HG03378 (cell line): ENCODE measurements at regions not wholly inside any gene's neighbourhood (a gene's known extent, or its start where the extent isn't known, plus 50 kb on each side); places are given as distances from the start of the nearest gene placed in this dataset.
"Not testable (repeated sequence)": the region's sequence is repeated elsewhere in the genome, so short reads cannot be mapped to it uniquely, and the experiment has no call there.

ENCODE experiments used
- ATAC-seq: cut with Tn5 transposase; IDR thresholded peaks from one replicate; pipeline ENCODE4 v1.9.1; 2021; ENCODE audit warnings: mild to moderate bottlenecking, moderate library complexity; ENCODE audit not compliant: unreplicated experiment

- no peak for ATAC-seq
Observed at GRCh38 chr4:71204056-71204455, 134.8 kb upstream of the SLC4A4 start.

DNA sequence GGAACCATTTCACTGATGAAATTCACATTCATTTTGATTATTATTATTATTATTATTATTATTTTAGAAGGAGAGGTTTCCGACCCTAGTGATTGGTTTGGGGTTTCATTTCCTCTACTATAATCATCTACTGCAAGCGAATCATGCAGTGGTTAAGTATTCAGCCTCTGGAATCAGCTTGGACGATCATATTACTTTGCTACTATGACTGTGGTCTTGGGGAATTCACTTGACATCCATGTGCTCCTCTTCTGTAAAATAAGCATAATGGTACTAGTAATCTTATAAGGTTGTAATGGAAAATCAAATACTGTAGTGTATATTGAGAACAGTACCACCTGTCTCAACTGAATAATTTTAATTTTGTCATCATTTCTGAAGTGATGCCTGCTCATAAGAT, 132.1 kb upstream of the SLC4A4 start:
- ATAC-seq, result no peak

DNA sequence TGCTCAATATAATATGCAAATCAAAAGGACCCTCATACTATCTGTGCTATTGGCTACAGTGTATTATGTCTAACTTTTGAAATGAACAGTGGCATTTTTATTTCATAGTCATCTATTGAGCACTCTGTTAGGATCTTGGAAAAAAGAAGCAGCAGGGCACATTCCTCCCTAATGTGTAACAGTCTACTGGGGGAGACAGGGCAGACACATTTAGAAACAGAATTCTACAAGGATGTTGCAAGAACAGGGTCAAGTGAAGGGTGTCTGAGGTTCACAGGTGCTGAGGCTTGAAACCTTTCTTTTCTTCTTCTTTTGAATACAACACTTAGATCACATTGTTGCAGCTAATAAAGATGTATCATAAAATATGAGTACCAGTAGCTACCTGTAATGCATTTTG, 129.7 kb upstream of the SLC4A4 start:
- no peak for ATAC-seq

DNA sequence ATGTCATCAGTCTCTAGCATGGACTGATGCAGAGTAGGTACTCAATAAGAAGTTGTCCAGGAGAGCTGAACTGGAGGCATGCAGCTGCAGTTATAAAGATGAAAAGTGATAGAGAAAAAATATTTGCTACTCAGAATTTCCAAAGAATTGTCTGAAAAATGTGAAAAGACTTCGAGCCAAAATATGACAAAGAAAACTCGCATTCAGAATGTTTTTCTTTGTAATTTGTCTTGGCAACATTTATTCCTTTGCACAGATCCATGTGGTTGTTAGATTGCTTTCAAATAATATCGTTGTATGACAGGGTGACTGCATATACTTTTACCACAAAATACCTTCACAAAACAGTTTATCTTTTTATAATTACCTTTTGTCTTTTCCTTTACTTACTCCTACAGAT, 128.0 kb upstream of the SLC4A4 start:
- ATAC-seq, result no peak

GRCh38 chr4:71211748-71212147, 127.1 kb upstream of the SLC4A4 start:
- no peak for ATAC-seq

DNA sequence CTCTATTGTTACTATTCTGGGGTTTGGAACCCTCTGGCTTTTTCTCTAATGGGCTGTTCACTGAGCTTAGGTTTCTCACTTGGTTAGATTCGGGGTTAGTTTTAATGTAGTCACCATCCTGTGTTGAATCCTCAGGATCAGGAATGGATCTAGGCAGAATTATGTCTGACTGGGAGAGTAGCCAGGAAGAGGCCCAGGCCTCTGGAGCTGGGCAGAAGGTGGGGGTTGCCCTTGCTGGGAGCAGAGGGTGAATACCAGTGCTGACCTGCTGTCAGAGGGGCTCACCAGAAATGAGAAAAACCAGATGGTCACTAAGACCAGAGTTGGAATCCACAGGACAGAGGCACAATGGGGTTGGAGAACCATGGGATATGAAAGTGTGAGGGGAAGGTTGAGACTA, 126.6 kb upstream of the SLC4A4 start:
- no peak for ATAC-seq

DNA sequence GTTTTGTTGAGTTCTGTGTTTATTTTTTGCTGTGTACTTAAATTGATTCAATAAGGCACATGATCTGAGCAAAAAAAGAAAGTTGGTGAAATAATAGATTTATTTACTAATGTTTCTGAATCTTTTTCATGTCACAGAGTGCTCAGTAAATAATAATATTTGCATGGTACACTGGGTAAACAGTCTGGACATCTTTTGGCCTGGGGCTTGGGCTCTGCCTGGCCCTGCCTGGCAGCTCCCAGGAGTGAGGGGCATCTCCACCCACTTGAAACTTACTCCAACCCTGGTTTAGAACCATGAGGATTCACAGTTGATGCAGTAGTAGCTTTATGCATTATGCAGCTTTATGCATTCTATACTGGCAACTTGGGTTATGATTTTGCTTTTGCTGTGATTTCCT, 124.2 kb upstream of the SLC4A4 start:
- ATAC-seq, result no peak

GRCh38 chr4:71216316-71216959, 122.4 kb upstream of the SLC4A4 start:
- ATAC-seq, result no peak

GRCh38 chr4:71217688-71218087, 121.1 kb upstream of the SLC4A4 start:
- ATAC-seq, result no peak

DNA sequence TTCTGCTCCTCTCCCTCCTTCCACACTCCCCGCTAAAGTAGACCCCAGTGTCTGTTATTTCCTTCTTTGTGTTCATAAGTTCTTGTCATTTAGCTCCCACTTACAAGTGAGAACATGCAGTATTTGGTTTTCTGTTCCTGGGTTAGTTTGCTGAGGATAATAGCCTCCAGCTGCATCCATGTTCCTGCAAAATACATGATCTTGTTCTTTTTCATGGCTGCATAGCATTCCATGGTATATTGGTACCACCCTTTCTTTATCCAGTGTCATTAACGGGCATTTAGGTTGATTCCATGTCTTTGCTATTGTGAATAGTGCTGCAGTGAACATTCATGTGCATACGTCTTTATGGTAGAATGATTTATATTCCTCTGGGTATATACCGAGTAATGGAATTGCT, 118.0 kb upstream of the SLC4A4 start:
- ATAC-seq, result not testable (repeated sequence)

DNA sequence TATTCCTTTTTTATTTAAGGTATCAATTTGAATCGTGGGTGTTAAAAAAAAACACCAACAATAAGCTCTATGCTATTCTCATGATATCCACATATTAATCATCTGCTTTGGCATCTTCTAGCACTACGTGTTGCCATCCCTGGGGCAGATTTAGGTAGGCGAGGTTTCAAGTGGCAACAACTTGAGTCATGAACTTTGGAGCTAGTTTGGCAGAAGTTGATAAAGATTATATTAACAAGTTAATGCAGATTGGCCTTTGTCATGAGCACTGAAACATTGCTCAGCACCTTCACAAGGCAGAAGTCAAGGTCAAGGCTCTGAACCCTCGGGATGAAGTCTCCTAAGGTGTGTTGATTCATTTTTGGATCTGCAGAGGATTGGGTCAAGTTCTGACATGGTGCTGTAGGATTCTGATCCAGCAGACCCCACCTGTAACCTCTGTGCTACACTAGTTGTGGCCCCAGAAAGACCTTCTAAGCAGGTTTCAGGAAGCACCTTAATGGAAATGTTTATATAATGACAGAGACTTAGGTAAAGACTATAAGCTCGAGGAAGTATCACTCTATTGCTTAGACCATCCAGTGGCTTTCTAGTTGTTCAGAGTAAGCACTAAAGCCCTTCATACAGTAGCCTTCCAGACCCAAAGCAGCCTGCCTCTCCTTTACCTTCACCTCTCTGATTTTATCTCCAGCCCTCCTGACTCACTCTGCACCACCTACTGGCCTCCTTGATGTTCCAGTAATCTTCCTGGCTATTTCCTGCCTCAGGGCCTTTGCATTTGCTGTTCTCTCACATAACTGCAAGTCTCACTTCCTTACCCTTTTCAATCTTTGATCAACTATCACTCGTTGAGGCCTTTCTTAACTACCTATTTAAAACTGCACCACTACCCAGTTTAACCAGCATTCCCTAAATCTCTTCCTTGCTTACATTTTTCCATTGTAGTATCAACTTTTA, 117.0 kb upstream of the SLC4A4 start:
- no peak for ATAC-seq

DNA sequence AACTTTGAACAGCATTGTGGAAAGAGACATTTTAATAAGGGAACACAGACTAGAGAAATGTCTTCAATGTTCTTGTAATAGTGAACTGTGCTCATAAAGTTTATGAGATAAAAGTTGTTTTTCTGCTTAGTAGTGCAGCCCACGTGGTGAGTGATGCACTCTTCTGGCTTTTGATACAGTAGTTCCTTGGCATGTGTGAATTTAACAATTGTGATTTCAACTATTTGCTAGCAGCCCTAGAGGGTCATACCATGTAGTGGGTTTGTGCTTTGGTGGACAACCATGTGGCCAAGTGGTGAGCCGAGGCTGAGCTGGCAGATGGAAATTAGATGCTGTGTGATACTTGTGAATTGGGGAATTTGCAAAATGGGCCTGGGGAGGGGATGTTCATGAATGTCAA, 116.2 kb upstream of the SLC4A4 start:
- ATAC-seq, result no peak

DNA sequence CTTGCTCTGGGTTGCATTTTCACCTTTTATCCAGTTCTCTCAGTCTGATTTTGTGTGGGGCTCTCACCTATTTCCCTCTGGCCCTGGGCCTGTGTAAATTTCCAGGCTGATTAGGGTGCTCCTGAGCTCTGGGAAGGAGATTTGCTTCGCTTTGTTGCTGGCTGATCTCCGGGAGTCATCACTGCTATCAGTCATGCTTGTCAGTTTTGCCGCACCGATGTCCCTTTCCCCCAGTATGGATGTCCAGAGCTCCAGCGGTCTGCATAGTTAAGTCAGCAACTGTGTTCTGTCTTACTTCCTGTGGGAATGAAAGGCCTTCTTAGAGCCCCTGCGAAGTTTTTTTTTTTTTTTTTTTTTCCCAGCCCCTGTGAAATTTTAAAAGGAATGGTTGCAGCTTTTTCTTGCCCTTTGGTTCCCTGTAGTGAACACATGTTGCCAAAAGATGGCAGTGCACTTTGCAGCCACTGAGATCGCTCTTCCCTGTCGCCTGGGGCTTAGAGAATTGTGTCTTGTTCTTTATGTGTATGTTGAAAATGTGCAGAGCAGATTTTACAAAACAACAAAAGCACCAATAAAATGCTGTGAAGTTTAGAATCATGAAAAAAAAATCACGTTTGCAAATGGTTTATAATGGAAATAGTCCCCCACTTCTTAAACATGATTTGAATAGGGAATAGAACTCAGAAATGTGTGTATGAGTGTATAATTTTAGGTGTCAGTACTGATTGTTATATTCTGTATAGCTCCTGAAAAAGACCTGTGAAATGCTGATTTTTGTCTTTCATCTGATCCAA, 109.1 kb upstream of the SLC4A4 start:
- ATAC-seq, result no peak

DNA sequence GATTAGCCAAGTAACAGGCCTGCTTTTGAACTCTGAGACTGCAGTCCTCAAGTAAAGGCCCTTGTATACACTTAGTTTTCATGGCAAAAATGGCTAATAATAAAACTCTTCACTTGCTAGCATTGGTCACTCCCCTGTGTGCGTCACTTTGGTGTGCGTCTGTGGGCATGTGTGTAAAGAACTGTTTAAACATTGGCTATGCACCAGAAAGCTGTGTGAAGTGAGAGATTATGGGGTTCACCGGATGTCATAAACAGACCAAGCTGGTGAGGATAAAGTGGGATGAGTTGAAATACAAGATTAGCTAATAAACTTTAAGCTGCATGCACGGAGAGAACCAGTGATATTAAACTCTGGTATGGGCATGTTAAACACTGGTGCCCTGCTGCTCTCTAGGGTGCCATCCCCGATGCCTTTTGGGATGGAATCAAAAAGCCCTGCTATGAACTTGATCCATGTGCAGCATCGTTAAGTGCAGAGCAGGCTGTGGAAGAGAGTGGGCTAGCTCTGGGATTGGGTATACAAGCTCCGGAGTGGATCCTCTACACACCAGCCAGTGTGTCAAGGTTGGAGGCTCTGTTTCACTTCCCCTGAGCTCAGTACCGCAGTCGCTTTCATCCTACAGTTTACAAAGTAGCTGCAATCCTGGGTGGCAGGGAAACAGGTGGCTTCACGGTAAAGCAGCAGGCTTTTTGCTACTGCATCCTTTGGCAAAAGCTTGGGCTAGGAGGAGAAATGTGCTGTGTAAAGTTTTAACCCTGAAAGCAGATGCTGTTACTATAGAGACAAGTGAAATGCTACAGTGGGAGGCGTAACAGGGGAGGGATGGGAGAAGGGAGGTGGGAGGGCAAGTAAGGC, 108.3 kb upstream of the SLC4A4 start:
- no peak for ATAC-seq

DNA sequence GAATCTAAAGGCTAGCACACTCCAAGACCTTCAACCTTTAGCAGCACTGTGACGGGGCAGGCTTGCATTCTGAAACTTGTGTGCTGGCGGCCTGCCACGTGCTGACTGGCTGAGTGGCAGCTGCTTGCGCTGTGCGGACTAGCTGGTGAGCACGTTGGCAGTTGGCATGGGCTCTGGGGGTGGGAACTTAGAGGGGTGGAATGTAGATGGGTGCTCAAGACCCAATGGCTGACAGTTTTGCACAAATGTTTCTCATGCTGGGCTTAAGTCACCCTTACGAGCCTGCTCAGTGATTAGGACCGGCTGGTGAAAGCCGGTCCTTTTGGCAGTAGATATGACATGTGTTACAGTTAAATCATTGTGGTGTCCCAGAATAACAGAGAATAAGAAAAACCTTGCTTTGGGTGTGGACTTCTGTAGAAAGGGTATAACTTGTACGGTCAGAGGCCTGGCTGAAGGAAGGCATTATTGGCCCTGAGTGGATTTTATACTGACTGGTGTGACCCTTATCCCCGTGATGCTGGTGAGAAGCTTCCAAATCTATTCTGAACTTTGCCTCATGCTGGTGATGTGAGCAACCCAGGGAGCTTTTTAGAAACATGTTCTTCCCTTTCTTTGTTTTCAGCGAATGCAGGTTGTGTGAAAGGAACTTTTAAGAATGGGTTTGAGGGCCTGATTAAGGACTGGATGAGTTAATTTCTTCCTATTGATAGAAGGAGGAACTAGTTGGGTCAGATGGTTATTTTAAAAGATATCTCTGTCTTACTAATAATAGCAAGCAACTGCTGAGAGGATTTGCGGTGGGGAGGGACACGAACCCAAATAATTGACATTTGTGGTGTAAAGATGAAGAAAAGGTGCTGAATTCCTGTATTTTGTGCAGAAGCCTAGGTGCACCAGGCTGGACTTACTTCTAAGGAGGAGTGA, 107.4 kb upstream of the SLC4A4 start:
- no peak for ATAC-seq

DNA sequence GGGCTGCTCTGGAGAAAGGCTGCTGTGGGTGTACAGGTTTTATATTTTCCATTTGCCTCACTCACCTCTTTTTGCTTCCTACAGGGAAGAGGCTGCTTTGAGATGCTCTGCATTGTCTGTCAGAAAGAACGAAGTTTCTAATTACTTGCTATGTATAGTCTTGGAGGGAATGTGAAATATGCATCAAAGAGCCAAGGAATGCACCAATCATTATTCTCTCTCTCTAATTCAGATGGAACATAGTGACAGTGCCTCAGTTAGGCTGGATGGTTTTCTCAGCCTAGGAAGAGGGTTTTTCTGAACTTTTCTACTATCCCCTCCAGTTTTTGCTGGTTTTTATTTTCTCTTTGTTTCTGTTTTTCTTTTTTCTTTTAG, 106.8 kb upstream of the SLC4A4 start:
- ATAC-seq, result no peak

GRCh38 chr4:71232846-71233245, 106.0 kb upstream of the SLC4A4 start:
- no peak for ATAC-seq

DNA sequence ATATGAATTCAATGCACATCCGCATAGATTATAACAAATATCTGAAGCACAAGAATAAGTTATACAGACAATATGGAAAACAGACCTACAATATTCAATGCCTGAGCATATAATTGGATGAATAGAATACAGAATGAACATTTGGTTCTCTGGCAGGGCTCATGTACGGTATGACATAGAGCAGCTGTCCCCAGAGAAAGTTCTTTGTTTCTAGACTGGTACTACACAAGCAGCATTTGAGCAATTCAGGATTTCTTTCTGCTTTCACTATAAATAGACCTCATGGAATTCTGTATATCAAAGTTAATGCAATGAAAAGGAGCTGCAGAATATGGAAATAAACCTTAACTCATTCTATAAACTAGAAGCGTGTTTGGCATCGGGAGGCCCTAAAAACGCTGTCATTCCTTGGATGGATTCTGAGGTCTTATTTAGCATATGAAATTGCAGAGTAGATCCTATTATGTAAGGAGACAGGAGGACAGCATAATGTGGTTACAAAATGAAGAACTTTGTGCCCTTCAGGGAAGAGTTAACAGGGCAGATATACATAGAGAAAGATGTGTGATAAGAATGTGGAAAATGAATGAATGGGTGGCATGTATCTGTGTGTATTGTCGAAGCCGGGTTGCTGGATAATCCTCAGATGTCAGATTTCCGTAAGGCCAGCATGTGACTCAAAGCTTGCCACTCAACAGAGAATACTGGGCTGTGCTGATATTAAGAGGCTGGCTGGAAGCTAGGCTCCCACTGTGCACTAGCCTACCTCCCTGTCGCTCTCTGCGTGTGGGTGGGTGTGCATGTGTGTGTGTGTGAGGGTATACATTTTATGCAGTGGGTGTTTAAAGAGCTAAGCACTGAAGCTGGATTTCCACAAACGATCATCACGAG, 103.3 kb upstream of the SLC4A4 start:
- ATAC-seq, result no peak

GRCh38 chr4:71236226-71236625, 102.6 kb upstream of the SLC4A4 start:
- no peak for ATAC-seq
